Cerebellar nuclear complex (tissue), 1 donor: ENCODE measurements at regions not wholly inside any gene's neighbourhood (a gene's known extent, or its start where the extent isn't known, plus 50 kb on each side); places are given as distances from the start of the nearest gene placed in this dataset.

Experiments used
- DNase-seq, 2 experiments: peaks; one replicate each; lab custom pipeline; 2025; lab: John Stamatoyannopoulos, UW

DNA sequence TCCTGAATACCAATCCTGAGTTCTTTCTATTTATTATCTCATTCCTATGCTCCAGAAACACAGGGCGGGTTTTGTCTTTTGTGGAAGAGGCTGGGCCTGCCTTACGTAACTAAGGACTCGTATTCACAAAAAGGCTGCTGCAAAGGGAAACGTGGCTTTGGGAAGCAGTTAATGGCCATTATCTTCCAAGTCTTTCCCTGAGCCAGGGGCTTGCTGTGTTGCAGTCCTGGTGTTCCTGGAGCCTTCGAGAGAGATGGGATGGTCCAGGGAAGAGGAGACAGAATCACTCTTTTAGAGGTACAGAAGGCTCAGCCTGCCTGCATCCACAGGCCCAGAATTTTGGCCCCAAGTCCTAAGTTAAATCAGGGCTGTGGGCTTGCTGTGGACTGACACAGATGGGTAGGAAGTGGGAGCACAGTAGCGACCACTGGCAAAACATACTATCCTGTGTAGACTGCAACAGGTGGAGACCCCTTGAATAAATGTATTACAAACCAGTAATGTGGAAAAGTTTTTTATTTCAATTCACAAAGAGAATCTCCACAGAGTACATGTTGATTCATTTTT lies 139.4 kb upstream of the ST6GAL2 start:
- no peak for DNase-seq

DNA sequence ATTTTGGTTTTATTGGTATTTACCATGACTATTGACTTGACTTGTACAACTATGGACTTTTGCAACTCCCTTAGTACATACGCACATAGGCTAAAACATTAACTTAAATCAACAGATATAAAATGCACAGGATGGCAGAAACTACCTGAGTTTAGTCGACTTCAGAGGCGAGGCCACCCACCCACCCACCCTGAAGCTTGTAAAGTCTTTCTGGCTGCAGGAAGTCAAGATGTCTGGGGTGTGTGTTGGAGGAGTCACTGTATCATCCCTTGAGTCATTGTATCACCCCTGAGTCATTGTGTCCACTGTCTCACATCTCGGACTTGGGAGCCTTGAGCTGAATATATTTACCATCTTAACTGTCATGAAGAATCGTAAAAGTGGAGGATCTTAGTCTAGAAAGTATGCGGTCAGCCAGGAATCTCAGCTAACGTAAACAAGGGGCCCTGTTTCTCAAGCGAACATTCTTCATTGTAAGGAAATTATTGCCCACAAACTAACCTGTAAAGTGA lies 140.0 kb upstream of the ST6GAL2 start:
- DNase-seq, result no peak

DNA sequence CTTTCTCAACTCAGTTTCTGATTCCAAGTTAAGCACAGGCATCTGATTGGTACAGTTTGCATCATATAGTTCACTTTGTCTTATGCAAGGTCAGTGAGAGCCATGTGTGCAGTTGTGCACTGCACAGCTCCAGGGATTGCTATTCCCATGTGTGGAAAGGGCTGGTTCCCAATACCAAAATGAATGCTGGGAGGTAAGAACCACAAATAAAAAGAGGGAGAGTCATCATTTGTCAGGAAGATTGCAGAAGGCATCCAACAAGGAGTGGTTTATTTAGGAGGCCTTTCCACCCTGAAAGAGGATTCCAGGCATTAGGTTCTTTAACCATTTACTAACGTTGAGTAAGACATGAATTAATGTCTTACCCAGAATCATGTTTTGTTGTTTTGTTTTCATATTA lies 141.2 kb upstream of the ST6GAL2 start:
- no peak for DNase-seq

DNA sequence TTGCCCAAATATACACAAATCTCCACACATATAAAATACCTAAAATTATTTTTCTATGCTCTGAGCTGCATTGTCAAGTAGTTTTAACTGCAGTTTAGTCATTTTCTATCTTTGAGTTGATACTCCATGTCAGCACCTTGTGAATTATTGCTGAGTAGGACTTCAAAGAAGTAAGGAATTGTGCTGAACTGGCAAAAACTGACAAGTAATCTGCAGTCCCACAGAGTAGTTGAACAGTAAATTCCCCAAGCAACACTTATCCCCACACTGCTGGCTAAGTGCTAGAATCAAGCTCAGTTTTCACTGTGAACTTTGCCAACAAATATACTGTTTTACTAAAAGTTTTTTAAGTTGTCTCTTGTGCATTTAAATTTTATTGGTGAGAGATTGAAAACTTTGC lies 141.8 kb upstream of the ST6GAL2 start:
- no peak for DNase-seq

DNA sequence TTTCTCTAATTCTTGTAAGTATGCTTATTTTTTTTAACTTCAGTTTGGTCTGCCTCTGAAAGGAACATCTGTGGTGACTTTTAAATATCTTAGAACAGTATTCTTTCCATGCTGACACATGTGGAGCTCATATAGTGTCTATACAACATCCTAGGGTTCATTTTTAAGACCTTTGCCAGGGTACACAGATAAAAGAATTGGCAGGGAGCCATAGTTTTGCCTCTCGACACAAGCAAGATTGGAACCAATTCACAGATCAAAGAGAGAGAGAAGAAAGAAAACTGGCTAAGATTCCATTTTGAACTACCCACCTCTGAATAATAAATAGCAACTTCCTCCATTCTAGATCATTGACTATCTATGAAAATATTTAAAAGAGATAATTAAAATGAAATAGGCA lies 142.7 kb upstream of the ST6GAL2 start:
- no peak for DNase-seq

DNA sequence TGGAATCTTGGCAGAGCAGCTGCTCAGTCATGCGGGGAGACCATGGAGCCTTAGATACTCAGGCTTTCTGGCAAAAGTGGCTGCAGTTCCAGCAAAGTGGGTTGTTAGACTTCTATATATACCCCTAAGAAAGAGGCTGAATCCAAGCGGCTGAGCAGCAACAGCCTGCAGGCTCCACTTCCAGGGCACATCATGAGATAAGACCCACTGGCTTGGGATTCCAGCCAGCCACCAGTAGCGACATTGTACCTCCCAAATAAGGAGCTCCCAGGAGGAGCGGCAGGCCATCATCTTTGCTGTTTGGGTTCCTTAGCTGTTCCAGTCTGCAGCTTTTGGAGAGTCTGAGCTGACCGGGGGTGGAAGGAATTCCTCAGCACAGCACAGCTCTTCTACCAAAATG lies 150.3 kb upstream of the ST6GAL2 start:
- DNase-seq, result no peak

DNA sequence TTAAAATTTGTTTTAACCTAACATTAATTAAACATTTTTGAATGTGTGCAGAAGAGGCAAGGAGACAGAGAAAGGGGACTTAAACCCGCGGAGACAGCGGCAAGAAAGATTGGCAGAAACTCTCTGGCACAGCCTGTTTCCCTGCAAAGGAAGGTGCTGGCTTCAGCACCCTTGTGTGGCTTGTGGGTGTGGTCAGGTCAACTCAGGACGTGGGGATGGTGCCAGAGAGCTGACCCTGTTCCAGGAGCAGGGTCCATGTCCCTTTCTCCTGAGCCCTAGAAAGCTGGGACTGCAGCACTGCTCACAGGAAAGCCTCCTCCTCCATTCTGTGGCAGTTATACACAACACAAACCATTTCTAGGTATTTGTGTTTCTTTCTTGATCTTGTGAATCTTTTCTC lies 176.2 kb upstream of the ST6GAL2 start:
- no peak for DNase-seq

DNA sequence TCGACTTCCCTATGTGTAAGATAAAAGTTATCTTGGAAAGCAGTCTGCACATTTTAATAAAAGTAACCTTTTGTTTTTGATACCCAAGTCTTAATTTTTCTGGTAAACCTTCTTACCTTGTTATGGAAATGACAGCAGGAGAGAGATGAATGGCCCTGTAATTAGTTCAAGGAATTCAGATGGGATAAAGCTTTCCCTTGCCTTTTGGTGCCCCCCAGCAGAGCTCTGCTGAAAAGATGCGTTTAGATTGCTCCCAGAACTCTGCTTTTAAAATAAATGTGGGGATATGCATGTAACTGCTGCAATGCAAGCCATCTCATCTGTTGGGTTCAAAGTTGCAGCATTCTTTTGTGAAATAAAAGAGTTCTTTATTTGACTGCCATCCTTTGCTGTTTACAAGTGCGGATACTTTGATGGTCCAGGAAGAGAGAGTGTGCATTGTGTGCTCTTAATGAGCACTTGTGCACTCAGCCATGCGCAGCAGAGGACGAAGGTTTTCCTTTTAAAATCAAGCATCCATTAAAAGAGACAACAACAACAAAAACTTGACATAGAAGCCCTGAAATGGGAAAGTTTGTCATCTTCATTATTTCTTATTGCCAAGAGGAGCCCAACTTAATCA lies 176.7 kb upstream of the ST6GAL2 start:
- no peak for DNase-seq

DNA sequence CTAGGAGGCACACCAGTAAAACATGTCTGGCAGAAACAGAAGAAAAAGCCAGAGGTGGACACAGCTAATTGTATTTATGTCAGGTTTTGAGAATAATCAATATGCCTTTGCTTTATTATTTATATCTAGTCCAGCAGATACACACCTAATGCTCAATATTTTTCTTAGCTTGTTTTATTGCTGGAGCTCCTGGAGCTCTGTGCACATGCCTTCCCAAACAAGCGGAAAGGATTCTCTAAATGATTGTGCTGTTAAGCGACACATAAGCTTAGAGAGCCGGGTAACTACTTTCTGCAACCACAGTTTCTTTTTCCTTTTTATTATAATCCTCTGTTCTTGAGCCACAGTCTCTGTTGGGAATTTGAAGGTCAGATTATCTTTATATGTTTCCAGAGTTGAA lies 177.3 kb upstream of the ST6GAL2 start:
- no peak for DNase-seq

DNA sequence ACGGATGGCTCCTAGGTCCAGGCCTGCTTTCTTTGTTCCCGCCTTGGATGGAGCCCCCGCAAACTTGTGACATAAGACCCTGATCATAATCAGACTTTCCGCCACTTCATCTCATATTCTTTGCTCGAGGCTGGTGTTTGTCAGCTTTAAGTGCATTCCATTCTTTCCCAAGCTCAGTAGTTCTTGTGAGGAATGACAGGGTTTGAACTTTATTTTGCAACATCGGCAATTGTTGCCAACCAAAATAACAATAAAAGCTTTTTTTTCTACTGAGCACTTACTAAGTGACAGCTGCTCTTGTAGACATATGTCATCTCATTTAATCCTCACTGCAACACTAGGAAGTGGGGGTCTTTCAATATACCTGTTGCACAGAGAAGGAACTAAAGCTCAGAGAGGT lies 178.8 kb upstream of the ST6GAL2 start:
- no peak for DNase-seq

DNA sequence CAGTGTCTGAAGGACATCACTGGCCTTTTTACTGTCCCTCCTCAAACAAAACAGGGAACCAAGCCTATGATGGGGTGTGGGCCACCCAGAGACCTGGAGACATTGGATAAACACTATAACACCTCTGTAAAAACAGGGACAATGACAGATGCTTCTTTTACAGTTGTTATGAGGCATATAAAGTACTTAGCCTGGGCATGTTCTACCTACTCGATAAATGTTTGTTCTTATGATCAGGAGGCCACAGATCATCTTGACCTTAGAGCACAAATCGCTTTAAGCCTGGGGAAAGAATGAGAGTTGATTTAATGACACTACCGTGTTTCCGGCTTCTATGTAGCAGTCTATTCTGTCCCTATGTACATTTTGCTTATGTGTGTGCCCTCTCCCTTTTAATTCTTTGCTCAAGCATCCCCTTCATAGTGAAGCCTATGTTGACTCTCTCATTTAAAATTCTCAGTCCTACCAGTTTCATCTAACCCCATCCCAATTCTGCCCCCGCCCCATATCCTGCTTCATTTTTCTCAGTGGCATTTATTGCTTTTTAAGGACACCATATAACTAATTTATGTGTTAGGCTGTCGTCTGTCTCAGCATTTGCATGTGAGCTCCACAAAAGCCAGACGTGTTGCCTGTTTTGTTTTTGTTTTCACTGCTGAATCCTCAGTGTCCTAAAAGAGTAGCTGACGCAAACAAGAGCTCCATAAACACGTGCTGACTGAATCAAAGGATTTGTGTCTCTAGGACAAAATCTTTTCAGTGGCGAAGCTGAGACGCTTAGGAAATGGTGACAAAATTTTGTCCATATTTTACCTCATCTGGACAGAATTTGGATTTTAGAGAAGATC lies 182.3 kb upstream of the ST6GAL2 start:
- DNase-seq, result no peak

DNA sequence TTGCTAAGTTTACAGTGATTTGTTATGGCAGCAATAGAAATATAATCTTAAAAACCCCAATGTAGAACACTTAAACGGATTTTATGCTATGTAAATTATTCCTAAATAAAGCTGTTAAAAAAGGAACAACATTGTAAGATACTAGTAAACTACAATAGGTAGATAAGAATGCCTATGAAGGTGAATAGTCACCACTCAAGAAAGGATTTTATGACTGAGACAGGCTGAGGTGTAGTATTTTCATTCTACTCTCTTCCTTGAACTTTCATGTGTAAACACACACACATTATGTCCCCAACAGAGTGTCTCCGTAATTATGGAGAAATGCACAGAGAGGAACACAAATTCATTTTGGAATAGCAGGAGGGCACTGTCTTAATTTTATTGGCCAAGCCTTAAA lies 183.9 kb upstream of the ST6GAL2 start:
- no peak for DNase-seq

DNA sequence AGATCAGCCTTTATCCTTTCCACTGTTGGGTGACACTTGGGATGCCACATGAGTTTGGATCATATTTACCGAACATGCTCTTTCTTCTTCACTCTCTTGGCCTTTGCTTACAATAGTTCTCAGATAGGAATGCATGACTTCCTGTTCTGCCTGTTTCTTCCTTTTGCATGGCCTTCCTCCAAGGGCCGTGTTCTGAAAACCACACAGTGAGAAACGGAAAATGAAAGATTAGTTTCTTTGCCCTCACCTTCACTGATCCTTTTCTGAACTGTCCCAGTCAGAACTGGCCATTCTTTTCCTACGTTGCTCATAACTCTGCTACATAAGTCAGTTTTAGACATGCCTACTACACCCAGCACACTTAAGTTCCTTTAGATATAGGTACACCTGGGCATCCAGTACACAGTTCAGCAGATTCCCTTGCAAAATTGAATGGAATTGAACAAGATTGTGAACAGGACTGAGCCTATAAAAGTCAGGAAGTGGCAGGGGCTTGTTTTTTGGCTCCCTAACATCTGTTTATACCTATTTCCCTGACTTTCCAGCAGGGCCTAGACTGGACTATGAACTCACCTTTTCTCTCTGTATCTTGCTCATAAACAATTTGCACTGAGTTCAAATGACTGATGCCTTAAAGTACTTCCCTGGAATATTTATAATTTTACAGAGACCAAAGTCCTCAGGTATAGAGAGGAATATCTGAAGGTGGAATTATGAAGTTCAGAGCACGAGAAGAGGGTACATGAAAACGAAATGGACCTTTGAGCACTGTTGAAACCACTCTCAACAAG lies 186.4 kb upstream of the ST6GAL2 start:
- no peak for DNase-seq

DNA sequence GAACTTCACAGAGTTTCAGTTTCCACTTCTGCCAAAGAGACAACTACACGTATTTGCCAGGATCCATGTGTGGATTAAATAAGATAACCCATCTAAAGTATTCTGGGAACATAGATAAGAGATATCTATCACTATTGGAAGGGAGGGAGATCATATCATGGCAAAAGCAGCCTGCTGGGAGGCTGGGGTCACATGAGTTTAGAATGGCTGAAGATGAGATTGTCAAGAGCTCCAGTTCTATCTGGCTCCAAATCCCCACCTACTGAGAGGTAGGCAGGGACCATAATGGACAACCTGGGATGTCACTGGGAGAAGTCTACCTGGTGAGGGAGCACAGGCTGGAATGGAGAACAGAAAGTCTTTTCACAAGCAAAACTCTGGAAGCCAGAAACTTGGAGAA lies 192.6 kb upstream of the ST6GAL2 start:
- DNase-seq, result no peak

DNA sequence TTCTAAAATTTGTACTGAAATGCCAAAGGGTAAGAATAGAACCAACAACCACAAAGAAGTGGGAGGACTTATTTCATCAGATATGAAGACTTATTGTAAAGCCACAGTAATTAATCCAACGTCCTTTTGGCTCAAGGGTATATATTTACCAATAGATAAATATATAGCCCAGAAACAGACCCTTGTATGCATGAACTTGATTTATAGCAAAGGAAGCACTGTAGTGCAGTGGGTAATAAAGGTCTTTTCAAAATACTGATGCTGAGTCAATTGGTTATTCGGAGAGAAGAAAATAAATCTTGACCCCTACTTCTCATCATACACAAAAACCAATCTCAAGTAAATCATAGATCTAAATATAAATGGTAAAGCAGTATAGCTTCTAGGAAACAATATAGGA lies 200.5 kb upstream of the ST6GAL2 start:
- no peak for DNase-seq

DNA sequence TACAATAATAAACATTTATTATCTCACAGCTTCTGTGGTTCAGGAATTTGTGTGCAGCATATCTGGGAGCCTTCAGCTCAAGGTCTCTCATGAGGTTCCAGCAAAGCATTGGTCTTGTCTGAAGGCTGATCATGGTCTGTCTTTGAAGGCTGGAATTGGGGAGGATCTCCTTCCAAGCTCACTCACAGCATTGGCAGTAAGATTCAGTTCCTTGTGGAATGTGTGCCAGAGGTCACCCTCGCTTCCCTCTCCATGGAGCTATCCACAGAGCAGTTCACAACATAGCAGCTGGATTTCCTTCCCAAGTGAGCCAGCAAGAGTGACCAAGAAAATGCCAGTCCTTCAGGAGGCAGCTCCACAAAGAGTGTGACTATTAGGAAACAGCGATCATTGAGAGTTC lies 202.2 kb upstream of the ST6GAL2 start:
- no peak for DNase-seq

DNA sequence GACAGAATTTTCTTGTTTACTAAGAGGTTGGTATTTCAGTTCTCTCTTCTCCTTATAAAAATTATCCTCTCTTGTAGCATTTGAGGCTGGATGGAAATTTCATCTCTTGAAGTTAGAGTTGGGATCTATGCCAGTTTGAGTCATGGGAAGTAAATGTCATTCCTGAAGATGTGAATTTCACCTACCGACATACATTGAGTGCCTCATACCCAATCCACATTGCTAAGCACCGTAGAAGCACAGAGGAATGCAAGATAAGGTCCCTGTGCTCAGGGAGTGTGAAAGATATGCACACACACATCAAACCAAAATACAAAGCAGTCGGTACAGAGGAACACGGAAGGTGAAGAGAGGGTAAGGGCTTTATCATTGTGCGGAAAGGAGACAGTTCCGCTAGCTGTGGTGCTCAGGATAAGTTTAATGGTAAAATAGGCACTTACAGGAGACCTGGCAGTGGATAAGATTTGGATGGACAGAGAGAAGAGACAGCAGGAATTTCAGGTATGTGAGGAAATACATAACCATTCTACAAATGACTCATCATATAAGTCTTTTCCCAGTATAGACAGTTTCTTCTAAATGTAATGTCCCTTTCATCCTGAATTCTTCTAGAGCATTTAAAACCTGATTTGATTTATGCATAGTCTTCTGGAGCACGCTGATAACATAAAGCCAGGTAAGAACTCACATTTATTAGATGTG lies 205.3 kb upstream of the ST6GAL2 start:
- DNase-seq, result no peak

DNA sequence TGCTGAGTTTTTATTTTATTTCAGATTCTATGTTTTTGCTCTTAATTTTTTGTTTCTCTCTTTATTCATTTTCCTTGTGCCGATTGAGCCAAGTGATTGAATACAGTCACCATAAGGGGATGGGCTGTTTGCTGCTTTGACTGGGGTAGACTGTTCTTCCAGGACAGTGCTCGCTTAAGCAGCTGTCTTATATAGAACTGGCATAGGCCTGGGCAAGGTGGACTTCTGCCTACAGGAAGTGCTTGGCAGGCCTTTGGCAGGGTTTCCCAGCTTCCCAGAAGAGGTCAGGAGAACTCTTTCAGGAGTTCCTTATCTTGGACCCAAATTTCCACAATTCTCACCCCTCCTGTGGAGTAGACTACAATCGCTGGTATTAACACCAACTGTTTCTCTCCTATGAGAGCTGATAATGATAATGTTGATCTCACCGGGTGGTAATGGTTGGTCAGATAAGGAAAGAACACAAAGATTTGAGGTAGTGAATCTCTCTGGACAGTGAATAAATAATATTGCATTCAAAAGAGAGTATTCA lies 207.5 kb upstream of the ST6GAL2 start:
- DNase-seq, result no peak

DNA sequence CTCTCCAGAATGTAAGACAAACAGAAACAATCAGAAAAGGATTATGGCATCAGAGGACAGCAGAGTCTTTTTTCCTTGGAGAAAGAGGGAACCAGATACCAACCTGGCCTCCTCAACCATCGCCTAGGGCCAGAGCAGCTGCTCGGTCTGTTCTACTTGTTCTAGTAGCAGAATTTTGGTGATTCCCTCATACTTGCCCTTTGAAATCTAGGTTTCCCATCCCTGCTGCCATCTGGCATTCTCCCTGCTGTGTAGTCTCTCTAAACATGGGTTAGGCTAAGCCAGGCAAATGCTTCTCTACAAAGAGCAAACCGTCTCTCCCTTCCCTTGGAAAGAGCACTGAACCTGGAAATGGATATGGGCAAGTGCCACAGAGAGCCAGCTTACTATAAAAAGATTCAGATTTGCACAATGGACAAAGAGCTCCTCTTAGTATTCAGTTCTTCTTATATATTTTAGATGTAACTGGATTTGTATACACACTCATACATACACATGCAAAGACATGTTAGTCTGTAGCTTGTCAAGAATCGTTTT lies 208.6 kb upstream of the ST6GAL2 start:
- no peak for DNase-seq

DNA sequence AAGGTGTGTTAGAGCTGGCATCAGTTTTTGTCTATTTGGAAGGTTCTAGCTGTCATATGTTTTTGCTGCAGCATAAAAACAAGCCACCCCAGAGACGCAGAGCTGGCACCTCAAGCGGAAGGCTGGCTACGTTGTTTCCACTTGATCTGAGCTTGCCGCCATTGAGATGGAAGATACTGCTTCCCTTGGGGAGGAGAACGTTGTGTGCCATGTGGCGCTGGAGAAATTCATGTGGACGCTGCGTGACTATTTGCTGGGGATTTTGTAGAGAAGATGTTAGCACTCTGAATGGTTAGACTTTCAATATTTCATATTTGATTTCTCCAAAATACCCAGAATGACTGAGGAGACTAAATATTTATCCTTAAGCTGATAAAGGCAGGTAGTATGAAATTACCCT lies 216.2 kb upstream of the ST6GAL2 start:
- no peak for DNase-seq

DNA sequence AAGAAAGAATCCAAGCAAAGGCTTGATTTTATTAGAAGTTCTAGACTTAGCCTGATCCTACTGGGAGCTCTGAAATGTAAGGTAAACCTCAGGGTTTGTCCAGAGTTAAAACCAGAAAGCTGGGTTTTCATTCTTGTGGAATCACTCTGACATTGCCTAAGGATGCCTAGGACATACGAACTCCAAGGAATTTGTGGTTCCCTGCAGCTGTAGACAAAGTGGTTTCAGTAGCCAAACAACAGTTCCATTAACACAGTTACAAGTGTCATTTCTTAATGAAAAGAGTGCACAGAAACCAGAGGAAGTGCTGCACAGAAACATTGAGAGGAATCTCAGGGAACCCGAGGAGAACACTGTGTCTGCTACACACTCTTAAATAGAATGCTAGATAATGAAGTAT lies 221.4 kb upstream of the ST6GAL2 start:
- DNase-seq, result no peak
